ENCODE measurements at regions not wholly inside any gene's neighbourhood (a gene's known extent, or its start where the extent isn't known, plus 50 kb on each side); places are given as distances from the start of the nearest gene placed in this dataset.

- TF ChIP-seq CTCF (IDR thresholded peaks at IDR 0.05) (no peak), EP300 (IDR thresholded peaks at IDR 0.05) (no peak), POLR2AphosphoS5 (IDR thresholded peaks at IDR 0.05) (no peak), POLR2A (IDR thresholded peaks at IDR 0.05) (no peak)
- peaks cover 0 to 48% (median 16%) of the 10 kb centered on the region in 4 donors for H3K9me3 ChIP-seq
- peaks cover 0 to 7% (median 0%) of the 10 kb centered on the region in 4 donors for H3K4me1 ChIP-seq
- intact Hi-C loops (cut with DNase I; ENCODE audit: low total_unique reads): no loop called here
- peak in 1 of 2 donors; percentile 13 for DNase-seq
- 38 to 57% (median 44%) methylated on average over 8 of the region's 8 CpGs for WGBS, 5 donors
- H3K27me3 ChIP-seq: no peaks in the 10 kb centered on the region
- H3K36me3 ChIP-seq: no peaks in the 10 kb centered on the region
- H3K4me3 ChIP-seq: no peak overlapping the region
- H3K27ac ChIP-seq: no peak overlapping the region
Measured at GRCh38 chr6:78132671-78133410, 480.0 kb downstream of the MEI4 start.

GRCh38 chr6:78150425-78150824, 497.6 kb downstream of the MEI4 start:
- H3K27me3 ChIP-seq: no peaks in the 10 kb centered on the region
- H3K4me3 ChIP-seq: no peak overlapping the region
- H3K4me1 ChIP-seq: no peaks in the 10 kb centered on the region
- TF ChIP-seq POLR2A (IDR thresholded peaks at IDR 0.05) (no peak), CTCF (IDR thresholded peaks at IDR 0.05) (no peak), EP300 (IDR thresholded peaks at IDR 0.05) (no peak), POLR2AphosphoS5 (IDR thresholded peaks at IDR 0.05) (no peak)
- H3K9me3 ChIP-seq: peaks cover 0 to 14% (median 0%) of the 10 kb centered on the region in 4 donors
- intact Hi-C loops (cut with DNase I; ENCODE audit: low total_unique reads): no loop called here
- no peak overlapping the region for H3K27ac ChIP-seq
- no peak for DNase-seq
- H3K36me3 ChIP-seq: no peaks in the 10 kb centered on the region
- 63 to 80% (median 70%) methylated on average over 3 of the region's 3 CpGs for WGBS, 5 donors

- Histone ChIP-seq H3K9me3 (no peaks in the 10 kb centered on the region), H3K4me1 (no peaks in the 10 kb centered on the region), H3K36me3 (no peaks in the 10 kb centered on the region), H3K27me3 (no peaks in the 10 kb centered on the region), H3K27ac (no peak overlapping the region), H3K4me3 (no peak overlapping the region)
- DNase-seq: no peak
- no peak for TF ChIP-seq CTCF (IDR thresholded peaks at IDR 0.05)
- no peak for TF ChIP-seq POLR2AphosphoS5 (IDR thresholded peaks at IDR 0.05)
- intact Hi-C loops (cut with DNase I; ENCODE audit: low total_unique reads): no loop called here
Measured at GRCh38 chr6:78153976-78154375, 501.1 kb downstream of the MEI4 start.

GRCh38 chr6:78157606-78158005, 504.8 kb downstream of the MEI4 start:
- DNase-seq: no peak
- Histone ChIP-seq H3K9me3 (no peaks in the 10 kb centered on the region), H3K36me3 (no peaks in the 10 kb centered on the region), H3K4me3 (no peak overlapping the region), H3K27ac (no peak overlapping the region), H3K4me1 (no peaks in the 10 kb centered on the region), H3K27me3 (no peaks in the 10 kb centered on the region)
- intact Hi-C loops (cut with DNase I; ENCODE audit: low total_unique reads): no loop called here
- TF ChIP-seq POLR2AphosphoS5 (IDR thresholded peaks at IDR 0.05) (no peak), CTCF (IDR thresholded peaks at IDR 0.05) (no peak), EP300 (IDR thresholded peaks at IDR 0.05) (no peak), POLR2A (IDR thresholded peaks at IDR 0.05) (no peak)
- 84 to 91% (median 86%) methylated on average over 2 of the region's 2 CpGs for WGBS, 5 donors
